ENCODE measurements at regions not wholly inside any gene's neighbourhood (a gene's known extent, or its start where the extent isn't known, plus 50 kb on each side); places are given as distances from the start of the nearest gene placed in this dataset.
"Not testable (repeated sequence)": the region's sequence is repeated elsewhere in the genome, so short reads cannot be mapped to it uniquely, and the experiment has no call there.

GRCh38 chr16:21536740-21537139 lies 62.6 kb upstream of the METTL9 start:
- not testable (repeated sequence) for DNase-seq

GRCh38 chr16:21537598-21537997 lies 61.8 kb upstream of the METTL9 start:
- DNase-seq, result not testable (repeated sequence)

- DNase-seq, result not testable (repeated sequence)
Observed at GRCh38 chr16:21539107-21539618, 60.2 kb upstream of the METTL9 start.

GRCh38 chr16:21540770-21541433 lies 58.5 kb upstream of the METTL9 start:
- DNase-seq, result not testable (repeated sequence)

GRCh38 chr16:21541611-21542051 lies 57.7 kb upstream of the METTL9 start:
- not testable (repeated sequence) for DNase-seq

- DNase-seq, result not testable (repeated sequence)
Observed at GRCh38 chr16:21542075-21542474, 57.3 kb upstream of the METTL9 start.

- DNase-seq, result not testable (repeated sequence)
Observed at GRCh38 chr16:21542491-21543124, 56.8 kb upstream of the METTL9 start.

GRCh38 chr16:21543151-21543836 lies 56.1 kb upstream of the METTL9 start:
- DNase-seq, result peak; percentile 42

- not testable (repeated sequence) for DNase-seq
Observed at GRCh38 chr16:21545664-21546326, 53.6 kb upstream of the METTL9 start.

GRCh38 chr16:21549396-21549795 lies 50.0 kb upstream of the METTL9 start:
- not testable (repeated sequence) for DNase-seq

Measured in NCI-H510A (cell line).